A549 (cell line): ENCODE measurements at regions not wholly inside any gene's neighbourhood (a gene's known extent, or its start where the extent isn't known, plus 50 kb on each side); places are given as distances from the start of the nearest gene placed in this dataset.
A peak's percentile ranks its signal among the peaks of the same experiment; 100 is the strongest.
"Not testable (repeated sequence)": the region's sequence is repeated elsewhere in the genome, so short reads cannot be mapped to it uniquely, and the experiment has no call there.

ENCODE experiments used
- ATAC-seq, 2 experiments: fragments of 200-7000 bp in 1 of 2; fragments of >200 bp in 1 of 2; cut with Nextera tagmentation in 1 of 2; cut with Tn5 transposase in 1 of 2; 3 replicates each; pipeline versions ENCODE4 v1.8.0 to v1.9.1; 2018 to 2020; ENCODE audit warnings: mild to moderate bottlenecking in 1 of 2, moderate library complexity in 1 of 2
- CTCF ChIA-PET: fragments of 300-600 bp; sonication (Branson Sonifier 250); formaldehyde crosslinking; extraction: SDS; loops from one replicate; lab custom pipeline; 2021; ENCODE audit warnings: antibody characterized with exemption, inconsistent platforms; lab: Yijun Ruan, JAX
- POLR2A ChIA-PET: fragments of 350-600 bp; formaldehyde crosslinking; extraction: SDS; loops from one replicate; lab custom pipeline; 2021; ENCODE audit warnings: antibody characterized with exemption, inconsistent platforms; lab: Yijun Ruan, JAX
- DNase-seq, 2 experiments: peaks; one replicate each; pipeline versions ENCODE4 v3.0.0 to v3.0.0-alpha.2; 2011 to 2016; ENCODE audit warnings: low read depth in 1 of 2, low spot score in 1 of 2
- FAIRE-seq: peaks from 2 replicates; lab custom pipeline; 2011; peaks lifted over from hg19 to GRCh38; lab: Jason Lieb, UNC
- H3K27ac ChIP-seq, 2 experiments: fragments of >200 bp; sonication (Bioruptor Twin); formaldehyde crosslinking; 3 replicates each; pipeline ENCODE4 v1.5.1; 2016 to 2017
- H3K4me1 ChIP-seq: fragments of >200 bp; sonication (Bioruptor Twin); formaldehyde crosslinking; 3 replicates; pipeline ENCODE4 v1.6.1; 2016
- H3K4me2 ChIP-seq: fragments of >200 bp; sonication (Bioruptor Twin); formaldehyde crosslinking; 3 replicates; pipeline ENCODE4 v1.6.1; 2016
- H3K4me3 ChIP-seq: fragments of >200 bp; sonication (Bioruptor Twin); formaldehyde crosslinking; 3 replicates; pipeline ENCODE4 v1.5.1; 2016
- H3K9me3 ChIP-seq: fragments of >200 bp; sonication (Bioruptor Twin); formaldehyde crosslinking; 3 replicates; pipeline ENCODE4 v1.6.1; 2016
- ATOH8 ChIP-seq: fragments of 250-450 bp; sonication (Bioruptor Pico); IDR thresholded peaks from 2 replicates; pipeline ENCODE4 v1.5.0; 2020; ENCODE audit warnings: low read depth, mild to moderate bottlenecking, moderate library complexity
- BHLHE40 ChIP-seq: IDR thresholded peaks from 2 replicates; pipeline ENCODE4 v1.6.1; 2012; ENCODE audit warnings: low read depth, low read length, inconsistent platforms
- CBX8 ChIP-seq: fragments of 200-600 bp; sonication (generic); IDR thresholded peaks from 2 replicates; pipeline ENCODE4 v1.6.1; 2016
- CHD2 ChIP-seq: fragments of 150-350 bp; IDR thresholded peaks from 2 replicates; pipeline ENCODE4 v1.6.1; 2014; ENCODE audit warnings: low read length; ENCODE audit not compliant: partially characterized antibody
- CHD4 ChIP-seq: fragments of 200-600 bp; sonication (generic); IDR thresholded peaks from 2 replicates; pipeline ENCODE4 v1.6.1; 2016; ENCODE audit warnings: antibody characterized with exemption, mild to moderate bottlenecking, borderline replicate concordance
- FOSB ChIP-seq: fragments of 250-450 bp; sonication (Bioruptor Pico); IDR thresholded peaks from 2 replicates; pipeline ENCODE4 v1.5.0; 2020; ENCODE audit warnings: mild to moderate bottlenecking, moderate library complexity
- FOXS1 ChIP-seq: fragments of 250-450 bp; sonication (Bioruptor Pico); IDR thresholded peaks from 2 replicates; pipeline ENCODE4 v1.5.0; 2020; ENCODE audit warnings: mild to moderate bottlenecking, moderate library complexity
- HDAC2 ChIP-seq: fragments of 200-600 bp; sonication (generic); IDR thresholded peaks from 2 replicates; pipeline ENCODE4 v1.6.1; 2016
- HOXA7 ChIP-seq: fragments of 250-450 bp; sonication (Bioruptor Pico); IDR thresholded peaks from 2 replicates; pipeline ENCODE4 v1.5.0; 2020; ENCODE audit warnings: mild to moderate bottlenecking, moderate library complexity
- HOXB13 ChIP-seq: fragments of 250-450 bp; sonication (Bioruptor Pico); IDR thresholded peaks from 2 replicates; pipeline ENCODE4 v1.5.0; 2020; ENCODE audit warnings: low read depth, mild to moderate bottlenecking, moderate library complexity
- KDM5A ChIP-seq: fragments of 200-600 bp; sonication (generic); IDR thresholded peaks from 2 replicates; pipeline ENCODE4 v1.6.1; 2016; ENCODE audit warnings: antibody characterized with exemption, mild to moderate bottlenecking
- MAZ ChIP-seq: fragments of 150-350 bp; IDR thresholded peaks from 2 replicates; pipeline ENCODE4 v1.6.1; 2014; ENCODE audit warnings: antibody characterized with exemption, low read depth, low read length, borderline replicate concordance
- NFE2L2 ChIP-seq: fragments of 150-350 bp; conservative IDR thresholded peaks from 2 replicates; pipeline ENCODE4 v1.6.1; 2014; ENCODE audit warnings: low read length
- PBX3 ChIP-seq: IDR thresholded peaks from 2 replicates; pipeline ENCODE4 v1.6.1; 2012
- USF2 ChIP-seq: fragments of 450-650 bp; IDR thresholded peaks from 2 replicates; pipeline ENCODE4 v1.6.1; 2014; ENCODE audit warnings: antibody characterized with exemption
- ZFP36 ChIP-seq: fragments of 450-650 bp; IDR thresholded peaks from 2 replicates; pipeline ENCODE4 v1.6.1; 2014; ENCODE audit warnings: borderline replicate concordance; ENCODE audit not compliant: partially characterized antibody
- ZNF302 ChIP-seq: fragments of 250-450 bp; sonication (Bioruptor Pico); IDR thresholded peaks from 2 replicates; pipeline ENCODE4 v1.9.0; 2021; ENCODE audit warnings: inconsistent platforms, mild to moderate bottlenecking, moderate library complexity
- ZSCAN20 ChIP-seq: fragments of 250-450 bp; sonication (Bioruptor Pico); IDR thresholded peaks from 2 replicates; pipeline ENCODE4 v1.8.0; 2022; ENCODE audit warnings: mild to moderate bottlenecking, moderate library complexity
- WGBS: methylation state at CpG from one replicate; pipeline ENCODE4 v1.1.6; 2017; ENCODE audit errors: missing lambda C conversion rate; 5-methylcytosine and 5-hydroxymethylcytosine counted together

GRCh38 chr2:240262578-240262977, 122.1 kb upstream of the OTOS start:
- not testable (repeated sequence) for DNase-seq, FAIRE-seq

GRCh38 chr2:240269380-240269779, 128.9 kb upstream of the OTOS start:
- ATAC-seq (no peak), FAIRE-seq (no peak), DNase-seq (no peak)
- CTCF ChIA-PET = interaction anchor here (0.9 to 1.5 kb wide), 4 partner anchors 9 to 37 kb away, joined by 3 to 6 read pairs (median 4); no protein-coding TSS in a partner anchor
- WGBS = 57% methylated on average over 3 of the region's 3 CpGs
- TF ChIP-seq ZNF302 (no peak), HOXB13 (CRISPR knock-in tag) (no peak), BHLHE40 (no peak), USF2 (no peak), PBX3 (no peak)
- no peaks in the 10 kb centered on the region for H3K4me1 ChIP-seq
- POLR2A ChIA-PET = no interaction called here
- no peak overlapping the region for H3K4me2 ChIP-seq
- H3K4me3 ChIP-seq = no peak overlapping the region
- peaks cover 48% of the 10 kb centered on the region for H3K9me3 ChIP-seq
- no peak overlapping the region for H3K27ac ChIP-seq

More at GRCh38 chr2:240262578-240262977, 122.1 kb upstream of the OTOS start:
- H3K4me1 ChIP-seq, H3K27ac ChIP-seq, POLR2A ChIA-PET, ATAC-seq, H3K4me2 ChIP-seq, H3K4me3 ChIP-seq, CTCF ChIA-PET: not testable (repeated sequence)
- peaks cover 15% of the 10 kb centered on the region; the same call in 2 of the 3 replicates for H3K9me3 ChIP-seq
- peak; percentile 91 for TF ChIP-seq ZFP36
- 0% methylated on average over 1 of the region's 1 CpG for WGBS

- no peak for FAIRE-seq
- no peak for ATAC-seq
- H3K4me2 ChIP-seq = no peak overlapping the region
- ChIA-PET POLR2A (no interaction called here), CTCF (interaction anchor here (0.9 to 1.5 kb wide), 4 partner anchors 8 to 37 kb away, joined by 3 to 6 read pairs (median 4); no protein-coding TSS in a partner anchor)
- H3K27ac ChIP-seq = no peak overlapping the region
- 22% methylated on average over 1 of the region's 1 CpG for WGBS
- peaks cover 48% of the 10 kb centered on the region for H3K9me3 ChIP-seq
- no peak overlapping the region for H3K4me3 ChIP-seq
- no peak for TF ChIP-seq CHD4
- TF ChIP-seq MAZ = no peak
- no peak for TF ChIP-seq ZSCAN20
- TF ChIP-seq CBX8 = no peak
- no peak for TF ChIP-seq CHD2
- TF ChIP-seq HOXA7 = no peak
- no peak for TF ChIP-seq USF2
- no peak for TF ChIP-seq BHLHE40
- TF ChIP-seq HDAC2 = no peak
- TF ChIP-seq NFE2L2 = no peak
- TF ChIP-seq ATOH8 (CRISPR knock-in tag) = no peak
- TF ChIP-seq KDM5A = no peak
- TF ChIP-seq FOSB (CRISPR knock-in tag) = no peak
- TF ChIP-seq FOXS1 (CRISPR knock-in tag) = no peak
- no peak for DNase-seq
- no peaks in the 10 kb centered on the region for H3K4me1 ChIP-seq
Observed at GRCh38 chr2:240269886-240270285, 129.4 kb upstream of the OTOS start.
